HG02588 (cell line): ENCODE measurements at regions not wholly inside any gene's neighbourhood (a gene's known extent, or its start where the extent isn't known, plus 50 kb on each side); places are given as distances from the start of the nearest gene placed in this dataset.
A peak's percentile ranks its signal among the peaks of the same experiment; 100 is the strongest.

Experiments
- ATAC-seq: cut with Tn5 transposase; IDR thresholded peaks from one replicate; pipeline ENCODE4 v1.9.1; 2021; ENCODE audit warnings: mild to moderate bottlenecking, moderate library complexity; ENCODE audit not compliant: unreplicated experiment

DNA sequence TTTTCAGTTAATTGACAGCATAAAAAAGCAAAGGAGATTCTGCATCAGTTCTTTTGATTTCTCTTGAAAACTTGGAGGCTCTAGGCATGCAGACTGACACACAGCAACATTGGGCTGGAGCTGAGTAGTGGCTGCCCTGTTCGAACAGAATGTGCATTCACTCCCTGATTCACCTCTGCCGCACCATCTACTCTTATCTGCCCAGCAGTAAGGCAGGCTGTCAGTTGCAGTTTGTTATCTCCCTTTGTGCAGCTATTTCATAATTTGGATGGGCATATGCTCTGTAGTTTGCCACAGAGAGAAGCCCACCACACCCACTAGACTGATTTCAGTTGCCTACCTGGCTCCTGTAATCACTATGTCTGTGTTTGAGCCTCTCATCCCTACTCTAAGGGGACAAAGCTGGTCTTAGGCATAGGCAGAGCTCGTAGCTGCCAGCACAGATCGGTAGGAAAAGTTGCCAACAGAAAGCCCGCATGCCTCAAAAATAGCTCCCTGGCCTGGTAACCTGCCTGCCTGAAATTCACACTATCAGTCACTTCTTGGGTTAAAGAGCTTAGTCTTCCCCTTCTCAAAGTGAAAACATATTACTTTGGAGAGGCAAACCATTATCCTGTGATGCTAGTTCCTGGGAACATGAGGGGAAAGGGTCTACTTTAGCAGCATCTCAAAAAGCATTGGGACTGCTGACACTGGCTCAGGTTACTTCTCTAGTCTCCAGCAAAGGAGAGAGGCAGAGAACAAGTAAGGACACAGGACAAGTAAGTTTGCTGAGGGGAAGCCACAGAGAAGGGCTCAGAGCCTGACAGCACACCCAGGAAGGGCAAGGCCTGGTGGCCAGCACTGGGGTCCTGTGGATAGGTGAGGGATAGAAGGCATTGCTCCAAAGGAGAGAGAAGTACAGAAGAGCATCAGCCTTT lies 75.9 kb upstream of the TMEM164 start:
- ATAC-seq, result no peak

DNA sequence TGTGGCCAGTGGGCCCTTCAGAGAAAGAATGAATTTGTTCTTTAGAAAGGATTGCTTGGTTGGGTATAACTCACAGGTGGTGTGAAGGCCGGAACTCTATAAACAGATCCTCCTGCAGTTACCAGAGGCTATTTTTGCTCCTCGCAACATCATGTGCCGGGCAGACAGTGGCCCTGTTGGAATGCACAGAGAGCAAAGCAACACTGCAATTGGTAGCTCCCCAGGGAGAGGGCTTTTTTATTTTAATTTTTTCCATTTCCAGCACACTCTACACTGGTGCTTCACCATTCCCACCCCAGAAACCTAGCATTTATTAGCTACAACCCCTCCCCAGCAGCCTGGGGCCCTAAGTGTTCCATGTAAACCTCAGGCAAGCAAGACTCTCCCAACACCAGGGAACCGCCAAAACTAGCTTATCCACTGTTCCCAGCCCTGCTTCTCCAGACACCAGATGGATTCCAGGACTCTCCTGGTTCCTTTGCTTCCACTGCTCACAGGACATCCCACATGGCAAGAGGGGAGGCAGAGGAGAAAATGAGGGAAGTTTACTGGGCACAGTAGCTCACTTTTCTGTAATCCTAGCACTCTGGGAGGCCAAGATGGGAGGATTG lies 75.1 kb upstream of the TMEM164 start:
- no peak for ATAC-seq

DNA sequence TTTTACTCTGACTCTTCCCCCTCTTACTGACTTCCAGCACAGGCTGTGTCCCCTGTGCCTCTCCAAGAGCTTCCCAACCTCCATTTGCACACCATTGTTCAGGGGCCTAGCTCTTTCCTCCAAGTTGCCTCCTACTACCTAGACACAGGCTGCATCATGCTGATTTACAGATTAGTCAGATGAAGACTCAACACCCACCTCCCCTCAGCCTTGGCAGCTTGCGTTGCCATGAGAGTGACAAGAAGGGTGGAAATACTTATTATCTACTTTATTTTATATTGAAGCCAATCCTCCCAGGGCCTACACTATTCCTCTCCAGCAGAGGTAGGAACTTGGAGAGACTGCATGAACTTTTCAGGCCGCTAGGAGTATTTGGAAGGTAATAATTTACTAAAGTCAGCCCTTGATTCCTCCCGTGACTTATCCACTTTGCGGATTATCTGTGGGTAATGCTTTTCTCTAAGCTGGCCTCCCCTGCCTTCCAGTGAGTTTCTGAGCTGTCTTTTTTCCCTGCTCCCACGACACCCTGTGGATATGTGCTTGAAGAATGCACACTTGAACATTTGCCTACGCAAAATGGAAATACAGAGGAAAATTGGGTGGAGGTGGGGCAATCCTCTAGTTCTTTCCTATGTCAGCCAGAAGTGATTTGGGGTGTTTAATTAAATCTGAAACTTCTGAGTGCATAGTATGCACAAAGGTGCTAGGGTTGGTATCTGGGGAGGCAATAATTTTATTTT lies 74.1 kb upstream of the TMEM164 start:
- no peak for ATAC-seq

GRCh38 chrX:109931677-109932076 lies 71.2 kb upstream of the TMEM164 start:
- ATAC-seq, result no peak

DNA sequence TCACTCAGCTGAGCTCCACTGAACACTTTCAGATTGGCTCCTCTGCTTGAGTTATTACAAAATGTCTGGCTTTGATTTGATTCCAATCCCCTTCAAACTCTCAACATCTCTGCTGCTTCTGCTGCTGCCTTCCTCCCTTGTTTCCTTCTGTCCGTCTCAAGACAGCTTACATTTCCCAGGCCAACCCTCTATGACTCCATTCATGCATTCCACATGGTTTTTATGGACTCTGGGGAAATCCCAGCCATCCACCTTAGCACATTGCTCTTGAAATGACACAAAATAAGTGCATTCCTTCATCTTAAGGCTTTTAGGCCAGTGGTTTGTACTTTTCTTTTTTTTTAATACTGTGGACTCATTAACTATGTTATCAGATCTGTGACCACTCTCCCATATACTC lies 68.5 kb upstream of the TMEM164 start:
- ATAC-seq, result no peak

DNA sequence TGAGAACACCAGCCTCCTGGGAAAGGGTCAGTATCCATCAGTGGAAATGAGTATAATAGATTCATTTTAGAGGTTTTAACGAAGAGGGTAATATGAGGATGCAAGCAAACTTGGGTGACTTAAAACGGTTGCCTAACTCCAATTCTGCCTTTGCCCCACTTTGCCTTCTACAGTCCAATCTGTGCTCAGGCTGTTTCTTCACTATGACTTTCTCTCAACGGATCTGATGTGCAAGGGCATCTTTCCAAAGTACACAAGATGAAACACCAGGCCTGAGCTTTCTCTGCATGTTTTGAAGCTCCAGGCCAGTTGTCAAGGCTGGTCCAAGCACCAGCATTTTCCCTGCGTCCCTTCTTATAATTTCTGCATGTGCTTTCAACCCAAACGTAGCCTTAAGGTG lies 68.0 kb upstream of the TMEM164 start:
- no peak for ATAC-seq

GRCh38 chrX:109936114-109936513 lies 66.8 kb upstream of the TMEM164 start:
- no peak for ATAC-seq

- ATAC-seq, result no peak
Observed at GRCh38 chrX:109936598-109936997, 66.3 kb upstream of the TMEM164 start.

DNA sequence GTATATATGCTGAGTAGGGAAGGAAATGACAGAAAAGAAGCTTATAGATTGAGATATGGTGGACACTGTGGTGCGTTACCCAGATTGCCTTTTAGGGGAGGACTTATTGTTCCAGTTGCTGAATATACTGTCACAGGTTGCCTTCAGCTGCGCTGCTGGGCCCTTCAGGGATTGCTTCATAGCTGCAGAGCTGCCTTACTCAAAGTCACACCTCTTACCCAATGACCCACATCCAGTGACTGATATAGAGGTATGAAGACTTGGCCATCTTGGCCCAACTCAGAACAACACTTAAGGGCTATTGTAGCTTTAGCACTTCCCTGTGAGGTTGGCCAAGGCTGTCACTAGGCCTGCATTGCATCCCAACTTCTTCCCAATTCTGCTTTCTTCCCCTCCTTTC lies 63.4 kb upstream of the TMEM164 start:
- ATAC-seq, result no peak

- no peak for ATAC-seq
Observed at GRCh38 chrX:109940411-109940810, 62.5 kb upstream of the TMEM164 start.

GRCh38 chrX:109943092-109943739 lies 59.7 kb upstream of the TMEM164 start:
- ATAC-seq, result no peak

GRCh38 chrX:109943740-109944092 lies 59.2 kb upstream of the TMEM164 start:
- ATAC-seq, result no peak

- no peak for ATAC-seq
Observed at GRCh38 chrX:109952050-109952449, 50.9 kb upstream of the TMEM164 start.

DNA sequence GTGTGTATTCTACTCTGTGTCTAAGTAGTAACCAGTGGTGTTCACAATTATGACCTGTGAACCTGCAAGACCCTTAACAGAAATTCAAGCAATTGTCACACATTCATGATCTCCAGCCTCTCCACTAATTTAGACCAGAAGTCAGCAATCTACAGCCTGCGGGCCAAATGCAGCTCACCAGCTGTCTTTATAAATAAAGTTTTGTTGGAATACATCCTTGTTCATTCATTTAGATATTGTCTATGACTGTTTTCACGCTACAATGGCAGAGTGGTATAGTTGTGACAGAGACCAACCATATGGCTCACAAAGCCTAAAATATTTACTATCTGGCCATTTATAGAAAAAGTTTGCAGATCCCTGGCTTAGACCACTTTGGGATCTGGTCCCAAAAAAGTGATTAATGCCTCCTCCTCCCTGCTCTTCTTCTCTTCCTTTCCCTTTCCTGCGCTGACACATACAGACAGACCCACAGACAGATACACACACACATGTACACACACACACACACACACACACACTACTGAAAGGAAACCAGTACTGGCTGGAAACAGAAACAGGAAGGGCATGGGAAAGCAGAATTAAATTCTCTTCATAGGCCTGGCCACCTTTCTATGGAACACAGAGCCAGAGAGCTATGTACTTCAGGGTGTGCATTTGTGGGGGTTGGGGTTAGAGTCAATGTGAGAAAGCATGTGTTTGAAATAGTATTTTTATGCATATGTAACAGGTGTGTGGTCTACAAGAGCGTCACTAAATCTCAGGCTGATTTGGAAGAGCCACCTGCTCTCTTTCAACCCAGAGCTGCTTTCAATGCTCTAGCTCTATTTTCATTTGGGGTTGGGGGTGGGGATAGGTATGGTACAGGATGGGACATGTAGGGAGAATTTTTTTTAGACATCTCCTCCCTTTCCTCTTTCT lies 49.7 kb upstream of the TMEM164 start:
- ATAC-seq, result peak; percentile 74
